IPS-15b (cell line): ENCODE measurements at regions not wholly inside any gene's neighbourhood (a gene's known extent, or its start where the extent isn't known, plus 50 kb on each side); places are given as distances from the start of the nearest gene placed in this dataset.

Source experiments
- H3K27me3 ChIP-seq: one replicate; pipeline ENCODE4 v1.6.1; 2013; ENCODE audit warnings: low read length; ENCODE audit not compliant: control insufficient read depth, insufficient read depth
- H3K36me3 ChIP-seq: one replicate; pipeline ENCODE4 v1.6.1; 2013; ENCODE audit warnings: low read length; ENCODE audit not compliant: control insufficient read depth, insufficient read depth
- H3K4me1 ChIP-seq: one replicate; pipeline ENCODE4 v1.6.1; 2013; ENCODE audit warnings: mild to moderate bottlenecking, low read length; ENCODE audit not compliant: control insufficient read depth, insufficient read depth
- H3K4me3 ChIP-seq: one replicate; pipeline ENCODE4 v1.5.1; 2013; ENCODE audit warnings: low read depth, low read length
- H3K9ac ChIP-seq: one replicate; pipeline ENCODE4 v1.6.1; 2013; ENCODE audit warnings: low read depth, mild to moderate bottlenecking, low read length
- H3K9me3 ChIP-seq: one replicate; pipeline ENCODE4 v1.6.1; 2013; ENCODE audit warnings: mild to moderate bottlenecking, low read length; ENCODE audit not compliant: control insufficient read depth, insufficient read depth

GRCh38 chr5:73370640-73371583 lies 77.7 kb downstream of the FOXD1 start:
- no peaks in the 10 kb centered on the region for H3K36me3 ChIP-seq
- no peak overlapping the region for H3K4me3 ChIP-seq
- H3K9ac ChIP-seq = no peak overlapping the region
- H3K4me1 ChIP-seq = peaks cover 4% of the 10 kb centered on the region
- H3K9me3 ChIP-seq = no peaks in the 10 kb centered on the region
- peaks cover 14% of the 10 kb centered on the region for H3K27me3 ChIP-seq

- H3K9ac ChIP-seq = no peak overlapping the region
- peaks cover 20% of the 10 kb centered on the region for H3K27me3 ChIP-seq
- H3K4me1 ChIP-seq = peaks cover 4% of the 10 kb centered on the region
- H3K36me3 ChIP-seq = no peaks in the 10 kb centered on the region
- no peaks in the 10 kb centered on the region for H3K9me3 ChIP-seq
- no peak overlapping the region for H3K4me3 ChIP-seq
Observed at GRCh38 chr5:73370095-73370494, 78.5 kb downstream of the FOXD1 start.

- H3K9me3 ChIP-seq = no peaks in the 10 kb centered on the region
- H3K4me1 ChIP-seq = peaks cover 4% of the 10 kb centered on the region
- no peaks in the 10 kb centered on the region for H3K36me3 ChIP-seq
- peaks cover 22% of the 10 kb centered on the region for H3K27me3 ChIP-seq
- H3K4me3 ChIP-seq = no peak overlapping the region
- H3K9ac ChIP-seq = no peak overlapping the region
Observed at GRCh38 chr5:73369278-73369677, 79.3 kb downstream of the FOXD1 start.

GRCh38 chr5:73367650-73368049 lies 80.9 kb downstream of the FOXD1 start:
- no peaks in the 10 kb centered on the region for H3K9me3 ChIP-seq
- peaks cover 21% of the 10 kb centered on the region for H3K27me3 ChIP-seq
- peaks cover 4% of the 10 kb centered on the region for H3K4me1 ChIP-seq
- no peaks in the 10 kb centered on the region for H3K36me3 ChIP-seq
- H3K9ac ChIP-seq = no peak overlapping the region
- H3K4me3 ChIP-seq = no peak overlapping the region

- Histone ChIP-seq H3K4me3 (no peak overlapping the region), H3K36me3 (no peaks in the 10 kb centered on the region), H3K4me1 (peaks cover 4% of the 10 kb centered on the region), H3K27me3 (peaks cover 21% of the 10 kb centered on the region), H3K9me3 (no peaks in the 10 kb centered on the region), H3K9ac (no peak overlapping the region)
Observed at GRCh38 chr5:73365990-73366667, 82.4 kb downstream of the FOXD1 start.

GRCh38 chr5:73365301-73365853 lies 83.2 kb downstream of the FOXD1 start:
- no peak overlapping the region for H3K4me3 ChIP-seq
- no peaks in the 10 kb centered on the region for H3K36me3 ChIP-seq
- no peak overlapping the region for H3K9ac ChIP-seq
- H3K27me3 ChIP-seq = peaks cover 21% of the 10 kb centered on the region
- no peaks in the 10 kb centered on the region for H3K9me3 ChIP-seq
- H3K4me1 ChIP-seq = no peaks in the 10 kb centered on the region

GRCh38 chr5:73363911-73364730 lies 84.5 kb downstream of the FOXD1 start:
- Histone ChIP-seq H3K4me1 (no peaks in the 10 kb centered on the region), H3K27me3 (peaks cover 21% of the 10 kb centered on the region), H3K9ac (no peak overlapping the region), H3K4me3 (no peak overlapping the region), H3K9me3 (no peaks in the 10 kb centered on the region), H3K36me3 (no peaks in the 10 kb centered on the region)

GRCh38 chr5:73359395-73359794 lies 89.2 kb downstream of the FOXD1 start:
- H3K4me1 ChIP-seq = no peaks in the 10 kb centered on the region
- H3K4me3 ChIP-seq = no peak overlapping the region
- no peaks in the 10 kb centered on the region for H3K9me3 ChIP-seq
- H3K36me3 ChIP-seq = no peaks in the 10 kb centered on the region
- H3K9ac ChIP-seq = no peak overlapping the region
- peaks cover 2% of the 10 kb centered on the region for H3K27me3 ChIP-seq

GRCh38 chr5:73358366-73358765 lies 90.2 kb downstream of the FOXD1 start:
- Histone ChIP-seq H3K36me3 (no peaks in the 10 kb centered on the region), H3K4me3 (no peak overlapping the region), H3K27me3 (no peaks in the 10 kb centered on the region), H3K9ac (no peak overlapping the region), H3K4me1 (no peaks in the 10 kb centered on the region), H3K9me3 (no peaks in the 10 kb centered on the region)

- no peaks in the 10 kb centered on the region for H3K36me3 ChIP-seq
- H3K9me3 ChIP-seq = no peaks in the 10 kb centered on the region
- no peaks in the 10 kb centered on the region for H3K4me1 ChIP-seq
- H3K4me3 ChIP-seq = no peak overlapping the region
- no peak overlapping the region for H3K9ac ChIP-seq
- H3K27me3 ChIP-seq = no peaks in the 10 kb centered on the region
Observed at GRCh38 chr5:73357576-73357975, 91.0 kb downstream of the FOXD1 start.

GRCh38 chr5:73355108-73355507 lies 93.5 kb downstream of the FOXD1 start:
- H3K9ac ChIP-seq = no peak overlapping the region
- H3K9me3 ChIP-seq = no peaks in the 10 kb centered on the region
- H3K4me1 ChIP-seq = no peaks in the 10 kb centered on the region
- no peaks in the 10 kb centered on the region for H3K36me3 ChIP-seq
- H3K4me3 ChIP-seq = no peak overlapping the region
- no peaks in the 10 kb centered on the region for H3K27me3 ChIP-seq
